H1 (cell line): ENCODE measurements at regions not wholly inside any gene's neighbourhood (a gene's known extent, or its start where the extent isn't known, plus 50 kb on each side); places are given as distances from the start of the nearest gene placed in this dataset.

Experiments used
- EP300 ChIP-seq, 2 experiments: IDR thresholded peaks; 1 replicate in 1 of 2; 2 replicates in 1 of 2; pipeline ENCODE4 v1.6.1; 2011 to 2012; ENCODE audit warnings: low read depth in 2 of 2, low read length in 2 of 2, mild to moderate bottlenecking in 2 of 2, borderline replicate concordance in 1 of 2, inconsistent platforms in 1 of 2, moderate library complexity in 1 of 2
- NANOG ChIP-seq: IDR thresholded peaks from 2 replicates; pipeline ENCODE4 v1.6.1; 2011; ENCODE audit warnings: low read length, low read depth, mild to moderate bottlenecking, inconsistent platforms; ENCODE audit not compliant: insufficient read depth, poor library complexity, severe bottlenecking
- SRF ChIP-seq: IDR thresholded peaks from 2 replicates; pipeline ENCODE4 v1.6.1; 2011; ENCODE audit warnings: mild to moderate bottlenecking, low read depth, low read length, moderate library complexity
- TF ChIP-seq, protein P1 (sequence below): IDR thresholded peaks from 2 replicates; pipeline ENCODE4 v1.6.1; 2012; ENCODE audit warnings: inconsistent platforms

- TF ChIP-seq EP300 (IDR thresholded peaks at IDR 0.05; ENCODE audit: borderline replicate concordance in 1 of 2, low read depth in 2 of 2, low read length in 2 of 2) (no peak), SRF (no peak), NANOG (no peak)
- TF ChIP-seq, protein P1, sequence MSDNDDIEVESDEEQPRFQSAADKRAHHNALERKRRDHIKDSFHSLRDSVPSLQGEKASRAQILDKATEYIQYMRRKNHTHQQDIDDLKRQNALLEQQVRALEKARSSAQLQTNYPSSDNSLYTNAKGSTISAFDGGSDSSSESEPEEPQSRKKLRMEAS: no peak
- TF ChIP-seq, all 59 proteins: peak for 0
Measured at GRCh38 chr13:111401755-111402154, 81.3 kb downstream of the TEX29 start (continued).
